ENCODE measurements at regions not wholly inside any gene's neighbourhood (a gene's known extent, or its start where the extent isn't known, plus 50 kb on each side); places are given as distances from the start of the nearest gene placed in this dataset.
"Not testable (repeated sequence)": the region's sequence is repeated elsewhere in the genome, so short reads cannot be mapped to it uniquely, and the experiment has no call there.

- no peak for FAIRE-seq
These were observed 282.7 kb upstream of the ADGRL2 start for GRCh38 chr1:81517987-81518386.

DNA sequence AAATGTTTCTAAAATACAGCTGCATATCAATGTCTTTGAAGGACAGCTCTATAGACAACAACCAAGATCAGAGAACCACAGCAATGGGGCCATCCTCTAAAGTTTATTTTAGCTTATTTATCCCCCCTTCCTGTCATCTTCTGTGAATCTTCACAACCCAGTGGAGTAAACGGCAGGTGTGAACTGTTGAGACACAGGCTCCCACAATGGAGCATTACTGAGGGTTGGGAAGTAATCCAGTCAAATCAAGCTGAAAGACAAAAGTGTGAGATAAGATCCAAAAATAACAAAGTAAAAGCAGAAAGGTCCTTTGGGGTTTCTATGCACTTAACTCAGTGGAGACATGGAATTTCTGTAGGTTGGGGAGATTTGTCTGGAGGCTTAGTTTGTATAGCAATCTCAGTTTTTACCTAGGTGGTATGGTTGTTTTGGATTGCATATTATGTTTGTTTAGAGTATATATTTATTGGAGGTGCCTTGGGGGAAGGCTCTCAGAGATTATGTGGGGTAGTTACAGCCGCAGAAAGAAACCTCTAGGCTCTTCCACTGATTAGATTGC is 286.9 kb upstream of the ADGRL2 start:
- FAIRE-seq: no peak

GRCh38 chr1:81512252-81513003 is 288.3 kb upstream of the ADGRL2 start:
- no peak for FAIRE-seq

DNA sequence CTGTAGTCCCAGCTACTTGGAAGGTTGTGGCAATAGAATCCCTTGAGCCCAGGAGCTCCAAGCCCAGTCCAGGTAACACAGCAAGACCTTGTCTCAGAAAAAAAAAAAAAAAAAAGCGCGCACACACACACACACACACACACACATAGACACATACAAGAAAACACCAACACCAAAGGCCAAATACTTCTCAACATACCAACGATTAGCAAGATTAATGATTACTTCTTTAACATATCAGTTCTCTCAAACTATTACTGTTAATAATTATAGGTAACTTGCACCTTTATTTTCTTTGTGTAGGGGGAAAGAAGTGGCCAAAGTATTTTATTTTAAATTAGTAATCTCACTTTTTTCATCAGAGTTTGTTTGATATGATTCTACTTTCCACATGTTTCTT is 289.5 kb upstream of the ADGRL2 start:
- FAIRE-seq: no peak

DNA sequence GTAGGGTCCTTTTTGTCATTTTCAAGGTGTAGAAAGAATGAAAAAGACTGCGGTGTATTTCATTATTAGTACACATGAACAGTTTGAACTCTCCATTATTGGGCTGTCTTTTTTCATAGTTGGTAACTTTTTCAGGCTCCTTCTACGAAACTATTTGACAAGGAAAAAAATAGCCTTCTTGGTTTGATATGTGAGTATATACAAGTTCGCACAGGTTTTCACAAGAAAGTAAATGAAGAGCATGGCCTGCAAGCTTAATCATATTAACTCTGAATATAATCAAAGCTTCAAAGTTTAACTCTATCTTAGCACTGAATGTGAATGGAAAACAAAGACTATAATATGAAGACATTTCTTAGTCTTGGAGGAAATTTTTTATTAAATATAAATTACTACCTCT is 290.0 kb upstream of the ADGRL2 start:
- FAIRE-seq: no peak

DNA sequence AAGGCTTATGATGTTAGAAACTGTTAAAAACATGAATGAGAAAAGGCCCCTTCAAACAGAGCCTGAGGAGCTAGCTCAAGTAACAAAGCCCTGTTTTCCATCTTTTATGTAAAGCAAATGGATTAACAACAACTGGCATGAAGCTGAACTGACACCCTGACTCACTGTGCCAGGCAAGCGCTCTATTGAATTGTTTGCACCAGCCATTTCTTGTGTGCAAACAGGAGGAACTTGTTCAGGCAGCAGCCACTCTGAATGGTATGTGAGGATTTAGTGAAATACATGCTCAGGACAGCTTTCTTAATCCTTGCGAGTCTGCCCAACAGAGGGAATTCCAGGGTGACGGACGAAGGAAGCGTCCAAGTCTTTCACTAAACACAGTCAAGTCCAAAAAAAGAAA is 291.1 kb upstream of the ADGRL2 start:
- no peak for FAIRE-seq

DNA sequence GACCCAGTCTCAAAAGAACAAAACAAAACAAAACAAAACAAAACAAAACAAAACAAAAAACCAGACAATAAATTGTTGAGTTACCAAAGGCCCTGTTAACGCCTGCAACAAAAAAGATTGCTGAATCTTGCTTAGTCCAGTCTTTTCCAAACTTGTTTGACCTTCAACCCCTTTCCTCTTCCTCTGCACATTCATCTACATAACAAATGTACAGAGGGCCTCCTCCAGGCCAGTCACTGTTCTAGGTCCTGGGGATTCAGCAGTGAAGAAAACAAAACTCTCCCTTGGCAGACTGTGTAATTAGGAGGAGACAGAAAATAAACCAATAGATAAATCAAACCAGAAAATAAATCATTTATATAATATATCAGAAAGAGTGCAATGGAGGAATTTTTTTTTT is 294.0 kb upstream of the ADGRL2 start:
- FAIRE-seq: no peak

DNA sequence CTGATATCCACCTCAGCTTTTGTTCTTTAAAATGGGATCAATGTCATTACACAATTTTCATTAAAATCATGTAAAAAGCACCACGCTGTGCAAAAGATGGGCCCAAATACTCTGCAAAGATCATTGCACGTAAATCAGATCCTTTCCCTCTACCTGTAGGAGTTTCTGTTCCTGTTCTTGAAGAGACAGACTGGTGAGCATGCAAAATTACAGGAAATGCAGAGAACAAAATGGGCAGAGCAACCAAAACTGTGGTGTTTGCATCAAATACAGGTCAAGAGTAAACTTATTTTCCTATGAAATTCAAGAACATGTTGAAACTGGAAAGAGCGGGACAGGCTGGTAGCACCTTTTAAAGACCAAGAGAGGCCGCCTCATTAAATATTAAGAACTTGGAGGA is 294.9 kb upstream of the ADGRL2 start:
- FAIRE-seq: no peak

GRCh38 chr1:81504820-81505219 is 295.9 kb upstream of the ADGRL2 start:
- FAIRE-seq: not testable (repeated sequence)

DNA sequence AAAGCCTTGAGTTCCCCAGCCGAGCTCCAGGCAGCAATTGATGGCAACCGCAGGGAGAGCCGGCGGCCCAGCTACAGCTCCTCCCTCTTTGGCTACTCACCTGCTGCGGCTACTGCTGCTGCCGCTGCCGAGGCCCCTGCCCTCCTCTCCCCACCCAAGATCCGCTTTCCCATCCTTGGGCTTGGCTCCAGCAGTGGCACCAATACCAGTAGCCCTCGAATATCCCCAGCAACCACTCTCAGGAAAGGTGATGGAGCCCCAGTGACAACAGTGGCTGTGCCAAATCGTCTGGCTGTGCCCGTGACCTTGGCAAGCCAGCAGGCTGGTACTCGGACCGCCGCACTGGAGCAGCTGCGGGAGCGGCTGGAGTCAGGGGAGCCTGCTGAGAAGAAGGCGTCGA is 298.0 kb upstream of the ADGRL2 start:
- not testable (repeated sequence) for FAIRE-seq

- FAIRE-seq: not testable (repeated sequence)
These were observed 299.2 kb upstream of the ADGRL2 start for GRCh38 chr1:81501485-81501884.

DNA sequence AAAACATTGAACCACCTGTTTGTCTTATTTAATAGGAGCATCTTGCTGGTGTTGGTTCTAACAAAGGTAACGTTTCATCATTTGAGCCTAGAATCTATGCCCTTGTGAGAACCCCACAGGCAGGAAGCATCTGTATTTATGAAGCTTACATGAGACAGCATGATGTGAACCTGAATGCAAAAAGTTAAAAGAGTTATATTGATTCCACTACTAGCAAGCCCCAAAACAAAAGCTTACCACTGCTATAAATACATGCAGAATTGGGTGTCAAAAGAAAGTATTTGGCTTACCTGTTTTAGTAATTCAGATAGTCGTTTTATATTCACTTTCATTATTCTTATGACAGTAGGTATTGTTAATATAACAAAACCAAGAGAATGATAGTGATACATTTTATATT is 301.2 kb upstream of the ADGRL2 start:
- no peak for FAIRE-seq

DNA sequence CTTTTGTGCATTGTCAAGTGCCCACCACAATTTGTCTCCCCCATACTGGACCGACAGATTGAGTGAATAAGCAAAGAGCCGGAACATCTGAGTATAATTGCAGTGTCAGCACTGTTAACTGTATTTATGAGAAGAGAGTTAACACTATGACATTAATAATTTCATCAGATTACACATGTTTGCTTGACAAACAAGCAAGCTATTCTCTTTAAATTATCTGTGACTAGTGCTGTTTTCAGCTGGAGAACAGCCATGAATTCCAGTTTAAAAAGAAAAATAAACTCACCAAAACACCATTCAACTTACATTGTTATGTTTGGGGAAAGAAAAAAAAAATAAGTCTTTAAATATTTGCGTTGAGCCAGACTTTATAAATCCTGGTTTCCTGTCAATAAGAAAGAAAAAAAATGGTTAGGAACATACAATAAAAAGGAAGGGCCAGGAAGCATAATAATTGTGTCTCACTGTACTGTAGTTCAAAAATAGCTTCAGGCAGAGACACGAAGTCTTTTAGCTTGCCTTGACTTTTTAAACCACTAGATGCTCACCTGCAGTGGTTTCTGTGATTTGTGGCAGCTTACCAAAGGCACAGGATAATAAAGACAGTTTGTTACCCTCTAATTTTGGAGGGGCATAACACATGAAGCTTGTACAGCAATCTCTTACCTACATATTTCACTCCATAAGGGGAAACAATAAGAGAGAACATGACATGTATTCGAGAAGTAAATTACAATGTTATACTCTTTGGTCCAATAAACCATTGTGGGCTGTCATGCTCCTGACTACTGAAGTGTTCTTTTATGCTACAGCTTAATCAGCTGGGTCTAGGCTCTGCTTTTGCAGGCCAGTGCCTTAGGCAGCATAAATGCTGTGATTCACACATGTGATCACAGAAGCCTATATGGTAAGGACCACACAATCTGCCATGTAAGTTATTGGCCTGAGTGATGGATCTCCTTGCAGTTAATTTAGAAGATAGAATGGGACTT is 302.0 kb upstream of the ADGRL2 start:
- FAIRE-seq: no peak

- FAIRE-seq: no peak
These were observed 304.4 kb upstream of the ADGRL2 start for GRCh38 chr1:81496349-81496748.

DNA sequence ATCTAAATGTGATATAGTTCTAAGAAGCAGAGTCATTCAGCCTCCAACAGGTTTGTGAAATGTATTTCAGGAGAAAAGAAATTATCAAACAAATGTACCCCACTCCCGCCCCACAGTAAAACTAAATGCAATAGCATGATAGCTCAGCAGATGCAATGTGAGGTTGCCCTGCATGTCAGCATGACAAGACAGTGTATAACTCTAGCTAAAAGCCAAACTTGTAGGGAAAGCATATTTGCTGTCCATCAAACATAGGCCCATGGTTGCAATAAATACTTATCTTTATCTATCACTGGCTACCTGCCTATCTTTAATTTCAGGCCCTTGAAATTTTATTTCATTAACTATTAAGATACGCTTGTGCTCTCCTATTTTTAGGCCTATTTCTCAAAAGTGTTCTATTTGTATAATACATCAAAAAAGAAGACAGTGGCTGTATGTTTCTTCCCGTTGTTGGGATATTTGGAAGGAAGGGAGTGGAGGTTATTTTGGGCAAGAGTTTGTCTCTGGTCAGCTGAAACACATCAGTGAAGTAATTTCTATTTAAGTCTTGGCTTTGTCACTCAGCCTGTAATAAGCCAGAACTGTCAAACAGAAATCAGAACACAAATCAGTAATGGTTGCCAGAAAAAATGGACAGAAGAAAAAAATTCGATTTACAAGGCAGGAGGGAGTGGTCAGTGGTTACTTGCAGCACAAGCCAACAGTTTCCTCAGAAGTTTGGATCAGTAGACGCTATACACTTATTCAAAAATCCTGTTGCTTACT is 307.4 kb upstream of the ADGRL2 start:
- FAIRE-seq: no peak

DNA sequence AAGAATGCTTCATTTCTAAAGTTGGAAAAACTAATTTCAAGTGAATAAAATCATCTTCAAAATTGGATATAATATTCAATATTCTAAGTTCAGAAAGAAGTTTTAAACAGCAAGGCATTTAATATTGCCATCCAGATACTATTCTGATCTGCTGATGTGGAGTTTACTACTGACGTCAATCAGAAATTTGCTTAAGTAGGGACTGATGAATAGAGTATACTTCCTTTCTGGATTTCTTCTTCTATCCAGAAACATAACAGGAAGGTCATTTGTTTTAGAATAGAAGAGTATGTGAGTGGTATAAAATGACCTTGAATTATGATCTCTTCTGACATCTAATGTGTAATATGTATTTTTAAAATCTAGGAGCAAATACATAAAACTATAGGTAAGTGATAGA is 308.1 kb upstream of the ADGRL2 start:
- FAIRE-seq: no peak

GRCh38 chr1:81490614-81491013 is 310.1 kb upstream of the ADGRL2 start:
- no peak for FAIRE-seq

- no peak for FAIRE-seq
These were observed 311.3 kb upstream of the ADGRL2 start for GRCh38 chr1:81489372-81489934.

GRCh38 chr1:81484284-81484683 is 316.4 kb upstream of the ADGRL2 start:
- no peak for FAIRE-seq

GRCh38 chr1:81478219-81478618 is 322.5 kb upstream of the ADGRL2 start:
- no peak for FAIRE-seq

DNA sequence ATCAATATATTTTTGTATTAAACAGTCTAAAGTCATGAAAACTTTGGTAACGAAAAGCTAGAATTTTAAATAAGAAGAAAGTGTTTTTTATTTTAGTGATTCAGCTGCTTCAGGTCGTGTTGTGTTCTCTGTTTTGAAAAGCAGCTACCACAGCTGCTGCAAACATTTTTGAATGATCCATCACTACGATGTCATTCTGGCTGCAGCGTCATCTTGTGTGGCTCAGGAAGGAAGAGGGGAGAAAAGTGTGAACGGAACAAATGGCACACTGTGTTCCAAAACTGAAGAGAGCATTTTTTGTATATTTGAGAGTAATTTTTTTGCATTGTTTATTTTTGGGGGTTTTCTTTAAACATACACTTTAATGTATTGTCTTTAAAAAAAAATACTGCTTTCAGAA is 323.0 kb upstream of the ADGRL2 start:
- no peak for FAIRE-seq

GRCh38 chr1:81472387-81472786 is 328.3 kb upstream of the ADGRL2 start:
- no peak for FAIRE-seq

DNA sequence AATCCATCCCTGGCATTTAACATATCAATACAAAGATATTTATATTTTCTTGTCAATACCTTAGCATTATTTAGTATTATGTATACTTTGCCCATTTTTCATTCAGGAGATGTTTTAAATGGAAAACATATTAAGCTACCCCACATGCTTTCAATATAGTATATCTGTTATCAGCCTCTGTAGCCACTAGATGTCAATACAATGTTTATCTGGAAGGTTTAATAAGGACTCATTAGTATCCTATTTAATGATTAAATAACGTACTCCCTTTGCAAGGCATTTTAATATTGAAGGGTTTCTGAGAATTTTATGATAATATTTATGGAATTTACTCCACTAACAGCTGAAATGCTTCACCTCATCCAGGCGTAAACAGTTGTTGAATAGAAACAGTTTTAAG is 329.5 kb upstream of the ADGRL2 start:
- FAIRE-seq: no peak

Measured in A204.1 (cell line).